Lung (tissue), 11 donors: ENCODE measurements at regions not wholly inside any gene's neighbourhood (a gene's known extent, or its start where the extent isn't known, plus 50 kb on each side); places are given as distances from the start of the nearest gene placed in this dataset.

Experiments used
- ATAC-seq: fragments of 200-7000 bp; cut with Tn5 transposase; one replicate; pipeline ENCODE4 v1.9.1; 2020; ENCODE audit warnings: moderate number of reproducible peaks; ENCODE audit not compliant: insufficient read depth, low FRiP score
- DNase-seq, 3 donors: peaks; one replicate each; pipeline ENCODE4 v3.0.0-alpha.2; 2013 to 2017
- H3K27ac ChIP-seq, 2 donors: one replicate each; pipeline ENCODE4 v1.5.1; 2013; ENCODE audit warnings: mild to moderate bottlenecking in 2 of 2, moderate library complexity in 2 of 2, control low read depth in 1 of 2, inconsistent platforms in 1 of 2, low read depth in 1 of 2, low read length in 1 of 2
- H3K27me3 ChIP-seq, 3 donors: one replicate each; pipeline ENCODE4 v1.5.1; 2013; ENCODE audit warnings: low read length in 2 of 3; ENCODE audit not compliant: control insufficient read depth in 3 of 3, insufficient read depth in 3 of 3
- H3K36me3 ChIP-seq, 4 donors: one replicate each; pipeline ENCODE4 v1.5.1; 2013; ENCODE audit warnings: low read length in 4 of 4, mild to moderate bottlenecking in 1 of 4, moderate library complexity in 1 of 4; ENCODE audit not compliant: control insufficient read depth in 4 of 4, insufficient read depth in 4 of 4
- H3K4me1 ChIP-seq, 5 donors: one replicate each; pipeline ENCODE4 v1.5.1; 2013; ENCODE audit warnings: low read length in 5 of 5, mild to moderate bottlenecking in 2 of 5, moderate library complexity in 1 of 5; ENCODE audit not compliant: control insufficient read depth in 5 of 5, insufficient read depth in 5 of 5
- H3K4me3 ChIP-seq: one replicate; pipeline ENCODE4 v1.5.1; 2013; ENCODE audit warnings: mild to moderate bottlenecking, control low read depth, moderate library complexity
- H3K9ac ChIP-seq, 2 donors: one replicate each; pipeline ENCODE4 v1.5.1; 2013; ENCODE audit warnings: low read length in 2 of 2, control low read depth in 1 of 2; ENCODE audit not compliant: insufficient read depth in 1 of 2
- H3K9me3 ChIP-seq, 4 donors: one replicate each; pipeline ENCODE4 v1.5.1; 2013; ENCODE audit warnings: low read length in 3 of 4, mild to moderate bottlenecking in 1 of 4, moderate library complexity in 1 of 4; ENCODE audit not compliant: control insufficient read depth in 4 of 4, insufficient read depth in 3 of 4
- WGBS, 2 donors: extraction: QIAGEN DNeasy Blood & Tissue Kit; methylation state at CpG; one replicate each; pipeline ENCODE4 v1.1.7; 2013; 5-methylcytosine and 5-hydroxymethylcytosine counted together
- TF ChIP-seq, protein P1 (sequence below): IDR thresholded peaks from 2 replicates; pipeline ENCODE4 v1.5.1; 2012; ENCODE audit warnings: mild to moderate bottlenecking; ENCODE audit errors: control extremely low read depth, extremely low read depth
- donor health status: control.
- donor health status: control.
- donor health status: Bipolar disorder and iron deficiency.
- donor health status: healthy.
- donor health status: DM: yes; HTN: yes; CAD: no.

DNA sequence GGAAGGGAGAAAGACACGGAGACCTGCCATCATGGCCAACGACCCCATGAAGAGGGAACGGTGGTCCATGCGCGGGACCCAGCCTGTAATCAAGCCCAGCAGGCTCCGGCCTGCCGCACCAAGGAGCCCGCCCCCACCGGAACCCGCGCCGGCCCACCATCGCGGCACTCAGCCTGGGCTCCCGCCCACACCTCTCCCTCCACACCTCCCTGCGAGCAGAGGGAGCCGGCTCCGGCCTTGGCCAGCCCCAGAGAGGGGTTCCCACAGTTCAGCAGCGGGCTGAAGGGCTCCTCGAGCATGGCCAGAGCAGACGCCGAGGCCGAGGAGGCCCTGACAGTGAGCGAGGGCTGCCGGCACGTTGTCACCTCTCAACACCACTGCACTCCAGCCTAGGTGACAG, 1302.8 kb upstream of the CNTN5 start:
- WGBS, 2 donors = 93 to 95% methylated on average over 26 of the region's 26 CpGs
- Histone ChIP-seq H3K9me3 (no peaks in the 10 kb centered on the region), H3K4me3 (no peak overlapping the region), H3K36me3 (no peaks in the 10 kb centered on the region), H3K27ac (no peak overlapping the region), H3K27me3 (no peaks in the 10 kb centered on the region), H3K4me1 (no peaks in the 10 kb centered on the region), H3K9ac (no peak overlapping the region)
- no peak for DNase-seq
- no peak for ATAC-seq
- TF ChIP-seq, protein P1, sequence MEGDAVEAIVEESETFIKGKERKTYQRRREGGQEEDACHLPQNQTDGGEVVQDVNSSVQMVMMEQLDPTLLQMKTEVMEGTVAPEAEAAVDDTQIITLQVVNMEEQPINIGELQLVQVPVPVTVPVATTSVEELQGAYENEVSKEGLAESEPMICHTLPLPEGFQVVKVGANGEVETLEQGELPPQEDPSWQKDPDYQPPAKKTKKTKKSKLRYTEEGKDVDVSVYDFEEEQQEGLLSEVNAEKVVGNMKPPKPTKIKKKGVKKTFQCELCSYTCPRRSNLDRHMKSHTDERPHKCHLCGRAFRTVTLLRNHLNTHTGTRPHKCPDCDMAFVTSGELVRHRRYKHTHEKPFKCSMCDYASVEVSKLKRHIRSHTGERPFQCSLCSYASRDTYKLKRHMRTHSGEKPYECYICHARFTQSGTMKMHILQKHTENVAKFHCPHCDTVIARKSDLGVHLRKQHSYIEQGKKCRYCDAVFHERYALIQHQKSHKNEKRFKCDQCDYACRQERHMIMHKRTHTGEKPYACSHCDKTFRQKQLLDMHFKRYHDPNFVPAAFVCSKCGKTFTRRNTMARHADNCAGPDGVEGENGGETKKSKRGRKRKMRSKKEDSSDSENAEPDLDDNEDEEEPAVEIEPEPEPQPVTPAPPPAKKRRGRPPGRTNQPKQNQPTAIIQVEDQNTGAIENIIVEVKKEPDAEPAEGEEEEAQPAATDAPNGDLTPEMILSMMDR = no peak

DNA sequence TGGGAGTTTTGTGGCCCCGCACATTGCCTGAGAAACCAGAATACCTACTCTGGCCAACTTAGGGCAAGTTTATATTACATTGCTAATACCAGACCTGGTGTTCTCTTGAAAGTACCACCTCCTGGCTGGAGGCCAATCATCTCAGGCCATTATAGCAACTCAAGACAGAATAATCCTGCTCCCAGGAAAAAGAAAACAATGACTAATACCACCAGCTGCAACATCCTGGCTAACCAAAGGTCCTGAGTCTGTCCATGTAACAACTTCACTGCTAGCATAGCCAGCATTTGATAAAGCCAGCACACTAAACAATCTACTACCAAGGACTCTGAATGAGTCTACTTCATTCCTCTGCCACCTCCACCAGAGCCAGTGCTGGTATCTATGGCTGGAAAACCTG, 1298.7 kb upstream of the CNTN5 start:
- Histone ChIP-seq H3K4me1 (no peaks in the 10 kb centered on the region), H3K4me3 (no peak overlapping the region), H3K27me3 (no peaks in the 10 kb centered on the region), H3K27ac (no peak overlapping the region), H3K9me3 (no peaks in the 10 kb centered on the region), H3K36me3 (no peaks in the 10 kb centered on the region), H3K9ac (no peak overlapping the region)
- TF ChIP-seq, protein P1 = no peak
- 96 to 100% methylated on average over 1 of the region's 1 CpG for WGBS, 2 donors
- DNase-seq (no peak), ATAC-seq (no peak)

DNA sequence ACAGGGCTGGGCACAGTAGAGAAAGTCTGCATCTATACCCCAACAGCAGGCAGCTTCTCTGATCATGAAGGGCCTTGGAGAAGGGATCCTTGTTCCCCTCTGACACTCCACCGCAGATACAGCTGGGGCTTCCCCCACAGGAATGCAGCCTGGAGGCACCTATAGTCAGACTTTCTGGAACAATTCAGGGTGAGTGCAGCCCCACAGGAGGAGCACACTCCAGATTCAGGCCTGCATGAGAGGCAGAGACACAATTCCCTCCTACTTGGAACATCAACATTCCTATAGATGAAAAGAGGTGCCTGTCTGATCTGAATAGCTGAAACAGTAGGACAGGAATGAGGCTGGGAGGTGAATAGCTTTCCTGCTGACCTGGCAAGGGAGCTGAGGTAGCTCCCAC, 1298.0 kb upstream of the CNTN5 start:
- no peak for DNase-seq
- TF ChIP-seq, protein P1 = no peak
- WGBS, 2 donors = 93 to 100% methylated on average over 1 of the region's 1 CpG

DNA sequence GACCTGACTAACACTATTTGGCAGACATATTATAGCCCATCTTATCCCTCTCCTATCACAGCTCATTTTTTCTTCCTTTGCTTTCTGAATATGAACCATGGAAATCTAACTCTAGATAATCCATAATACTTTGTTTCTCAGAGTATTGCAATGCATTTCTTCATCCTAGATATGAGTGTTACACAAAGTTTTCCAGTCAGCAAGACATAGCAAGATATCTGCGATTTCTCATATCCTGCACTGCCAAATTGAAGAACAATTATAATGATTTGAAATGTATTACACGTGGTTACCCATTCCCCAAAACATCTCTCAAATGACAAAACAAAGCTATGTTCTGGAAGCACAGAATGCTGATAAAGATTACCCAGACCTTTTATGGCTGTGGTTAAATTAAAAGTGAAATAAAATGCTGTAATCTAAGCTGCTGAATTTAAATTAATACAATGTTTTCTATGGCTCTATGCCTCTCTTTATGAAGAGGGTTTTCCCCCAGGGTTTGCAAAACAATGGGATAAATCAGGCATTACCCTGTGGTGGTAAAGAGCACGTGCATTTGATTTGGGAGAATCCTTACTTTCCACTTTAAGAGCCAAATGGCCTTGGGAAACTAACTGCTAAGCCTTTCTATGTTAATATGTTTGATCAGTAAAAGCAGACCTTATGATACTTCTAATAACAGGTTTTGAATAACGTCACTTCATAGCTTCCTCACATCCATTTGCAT, 1291.0 kb upstream of the CNTN5 start:
- Histone ChIP-seq H3K36me3 (no peaks in the 10 kb centered on the region), H3K4me3 (no peak overlapping the region), H3K9ac (no peak overlapping the region), H3K27ac (no peak overlapping the region), H3K4me1 (peaks cover 0 to 12% (median 0%) of the 10 kb centered on the region in 5 donors), H3K9me3 (peaks cover 0 to 2% (median 0%) of the 10 kb centered on the region in 4 donors), H3K27me3 (no peaks in the 10 kb centered on the region)
- ATAC-seq = no peak
- 59 to 71% methylated on average over 4 of the region's 4 CpGs for WGBS, 2 donors
- TF ChIP-seq, protein P1 = no peak
- DNase-seq = peak in 2 of 3 donors; percentile 35 to 67

More for the DNA sequence above, 1298.0 kb upstream of the CNTN5 start:
- no peak overlapping the region for H3K27ac ChIP-seq
- no peak for ATAC-seq
- H3K9ac ChIP-seq = no peak overlapping the region
- no peaks in the 10 kb centered on the region for H3K36me3 ChIP-seq
- H3K4me3 ChIP-seq = no peak overlapping the region
- no peaks in the 10 kb centered on the region for H3K27me3 ChIP-seq
- H3K9me3 ChIP-seq = no peaks in the 10 kb centered on the region
- no peaks in the 10 kb centered on the region for H3K4me1 ChIP-seq
